ENCODE measurements at regions not wholly inside any gene's neighbourhood (a gene's known extent, or its start where the extent isn't known, plus 50 kb on each side); places are given as distances from the start of the nearest gene placed in this dataset.
"Not testable (repeated sequence)": the region's sequence is repeated elsewhere in the genome, so short reads cannot be mapped to it uniquely, and the experiment has no call there.

DNA sequence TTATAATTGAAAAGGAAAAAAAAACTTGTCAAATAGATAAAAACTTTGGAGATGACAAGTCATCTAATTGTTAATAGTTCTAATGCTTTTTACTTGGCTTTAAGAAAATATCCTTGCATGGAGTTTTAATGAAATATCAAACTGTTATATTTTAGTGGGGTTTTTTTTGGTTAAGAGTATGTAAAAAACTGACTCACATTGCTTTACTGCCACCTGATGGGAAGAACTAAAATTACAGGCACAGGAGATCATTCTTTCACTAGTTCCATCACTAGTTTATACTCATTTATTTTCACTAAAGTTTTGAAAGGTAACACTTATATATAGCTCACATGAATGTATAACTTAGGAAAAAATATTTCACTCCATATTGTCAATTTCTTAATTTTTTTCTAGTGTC, 309.1 kb downstream of the LMBRD1 start:
- Mint-ChIP-seq H3K9me3 (peaks cover 32% of the 10 kb centered on the region), H3K4me3 (no peak overlapping the region), H3K36me3 (ENCODE audit: low read depth) (no peaks in the 10 kb centered on the region), H3K27ac (no peak overlapping the region), H3K4me1 (ENCODE audit: low read depth) (no peaks in the 10 kb centered on the region), H3K27me3 (ENCODE audit: insufficient read depth) (no peaks in the 10 kb centered on the region)
- TF ChIP-seq CTCF (IDR thresholded peaks at IDR 0.05), result peak; percentile 55
- no peak for DNase-seq

- peaks cover 32% of the 10 kb centered on the region for H3K9me3 Mint-ChIP-seq
- no peak for DNase-seq
- H3K27me3 Mint-ChIP-seq (ENCODE audit: insufficient read depth), result no peaks in the 10 kb centered on the region; the same call in 1 of the 2 replicates
- no peak for TF ChIP-seq CTCF (IDR thresholded peaks at IDR 0.05)
- H3K4me1 Mint-ChIP-seq (ENCODE audit: low read depth), result no peaks in the 10 kb centered on the region
- no peak overlapping the region for H3K27ac Mint-ChIP-seq
- no peak overlapping the region for H3K4me3 Mint-ChIP-seq
- no peaks in the 10 kb centered on the region for H3K36me3 Mint-ChIP-seq (ENCODE audit: low read depth)
These were observed 329.7 kb downstream of the LMBRD1 start for GRCh38 chr6:69466979-69467570.

DNA sequence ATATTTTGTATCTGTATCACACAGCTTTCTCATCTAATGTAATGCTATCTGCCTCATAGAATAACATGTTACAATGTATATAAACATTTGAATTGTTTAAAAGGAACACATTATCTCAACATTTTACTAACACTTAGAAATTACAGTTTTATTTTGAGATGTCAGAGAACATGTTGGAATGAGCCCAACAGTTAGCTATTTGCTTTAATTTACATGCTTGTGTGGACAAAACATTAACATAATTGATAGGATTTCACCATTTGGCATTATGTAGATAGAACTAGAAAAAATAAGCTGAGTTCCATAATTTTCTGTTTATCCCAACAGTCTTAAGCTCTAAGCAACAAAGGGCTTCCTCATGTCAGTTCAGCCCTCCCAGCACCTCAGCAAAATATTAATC, 330.9 kb downstream of the LMBRD1 start:
- no peak overlapping the region for H3K4me3 Mint-ChIP-seq
- H3K4me1 Mint-ChIP-seq (ENCODE audit: low read depth), result no peaks in the 10 kb centered on the region
- no peak for DNase-seq
- no peak for TF ChIP-seq CTCF (IDR thresholded peaks at IDR 0.05)
- peaks cover 25% of the 10 kb centered on the region for H3K9me3 Mint-ChIP-seq
- no peak overlapping the region for H3K27ac Mint-ChIP-seq
- no peaks in the 10 kb centered on the region; the same call in 1 of the 2 replicates for H3K27me3 Mint-ChIP-seq (ENCODE audit: insufficient read depth)
- no peaks in the 10 kb centered on the region for H3K36me3 Mint-ChIP-seq (ENCODE audit: low read depth)

DNA sequence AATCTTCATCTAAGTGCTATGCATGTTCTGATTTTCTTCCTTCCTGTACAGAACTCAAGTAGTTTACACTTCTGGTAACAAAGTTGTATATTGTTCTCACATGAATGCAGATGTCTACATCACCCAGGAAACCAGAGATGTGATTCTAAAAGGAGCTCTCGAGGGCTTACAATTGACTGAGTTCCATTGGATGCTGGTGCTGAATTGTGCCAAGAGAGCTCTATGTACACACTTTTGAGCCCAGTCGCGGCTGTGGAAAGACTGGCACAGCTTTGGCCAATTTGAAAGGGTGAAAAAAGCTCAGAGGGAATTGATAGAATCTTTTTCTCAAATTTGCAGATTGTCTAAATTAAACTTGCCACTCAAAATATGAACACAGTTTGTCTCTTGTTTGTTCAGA, 340.7 kb downstream of the LMBRD1 start:
- no peaks in the 10 kb centered on the region for H3K27me3 Mint-ChIP-seq (ENCODE audit: insufficient read depth)
- no peaks in the 10 kb centered on the region; the same call in 1 of the 2 replicates for H3K36me3 Mint-ChIP-seq (ENCODE audit: low read depth)
- no peaks in the 10 kb centered on the region for H3K4me1 Mint-ChIP-seq (ENCODE audit: low read depth)
- no peak for DNase-seq
- no peak overlapping the region for H3K27ac Mint-ChIP-seq
- TF ChIP-seq CTCF (IDR thresholded peaks at IDR 0.05), result no peak
- H3K9me3 Mint-ChIP-seq, result peaks cover 29% of the 10 kb centered on the region
- H3K4me3 Mint-ChIP-seq, result no peak overlapping the region

- not testable (repeated sequence) for H3K4me1 Mint-ChIP-seq (ENCODE audit: low read depth); H3K36me3 Mint-ChIP-seq (ENCODE audit: low read depth); H3K4me3 Mint-ChIP-seq; DNase-seq; H3K27me3 Mint-ChIP-seq (ENCODE audit: insufficient read depth); H3K27ac Mint-ChIP-seq
- peaks cover 26% of the 10 kb centered on the region for H3K9me3 Mint-ChIP-seq
These were observed 342.2 kb downstream of the LMBRD1 start for GRCh38 chr6:69454619-69455018.

DNA sequence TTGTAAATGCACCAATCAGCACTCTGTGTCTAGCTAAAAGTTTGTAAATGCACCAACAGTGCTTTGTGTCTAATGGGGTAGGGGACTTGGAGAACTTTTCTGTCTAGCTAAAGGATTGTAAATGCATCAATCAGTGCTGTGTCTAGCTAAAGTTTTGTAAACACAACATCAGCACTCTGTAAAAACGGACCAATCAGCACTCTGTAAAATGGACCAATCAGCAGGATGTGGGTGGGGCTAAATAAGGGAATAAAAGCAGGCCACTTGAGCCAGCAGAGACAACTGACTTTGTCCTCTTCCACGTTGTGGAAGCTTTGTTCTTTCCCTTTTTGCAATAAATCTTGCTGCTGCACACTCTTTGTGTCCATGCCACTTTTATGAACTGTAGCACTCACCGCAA, 346.3 kb downstream of the LMBRD1 start:
- H3K4me3 Mint-ChIP-seq; DNase-seq; H3K27ac Mint-ChIP-seq; H3K27me3 Mint-ChIP-seq (ENCODE audit: insufficient read depth); H3K36me3 Mint-ChIP-seq (ENCODE audit: low read depth); H3K4me1 Mint-ChIP-seq (ENCODE audit: low read depth): not testable (repeated sequence)
- H3K9me3 Mint-ChIP-seq, result peaks cover 46% of the 10 kb centered on the region

GRCh38 chr6:69449887-69450286, 346.9 kb downstream of the LMBRD1 start:
- no peak overlapping the region for H3K4me3 Mint-ChIP-seq
- TF ChIP-seq CTCF (IDR thresholded peaks at IDR 0.05), result no peak
- peaks cover 6% of the 10 kb centered on the region for H3K36me3 Mint-ChIP-seq (ENCODE audit: low read depth)
- H3K27ac Mint-ChIP-seq, result no peak overlapping the region
- no peaks in the 10 kb centered on the region for H3K27me3 Mint-ChIP-seq (ENCODE audit: insufficient read depth)
- peaks cover 50% of the 10 kb centered on the region for H3K9me3 Mint-ChIP-seq
- DNase-seq, result no peak
- no peaks in the 10 kb centered on the region for H3K4me1 Mint-ChIP-seq (ENCODE audit: low read depth)
